DND-41 (cell line): ENCODE measurements at regions not wholly inside any gene's neighbourhood (a gene's known extent, or its start where the extent isn't known, plus 50 kb on each side); places are given as distances from the start of the nearest gene placed in this dataset.

Experiments used
- ATAC-seq: fragments of 200-7000 bp; cut with Tn5 transposase; 3 replicates; pipeline ENCODE4 v1.9.1; 2021; ENCODE audit warnings: low read depth; ENCODE audit not compliant: insufficient read depth
- DNase-seq: peaks from one replicate; pipeline ENCODE4 v3.0.0-alpha.2; 2020
- H2AFZ ChIP-seq: 2 replicates; pipeline ENCODE4 v1.6.0; 2012; ENCODE audit warnings: low read depth, low read length
- H3K27ac ChIP-seq: 2 replicates; pipeline ENCODE4 v1.5.1; 2012; ENCODE audit warnings: low read length, inconsistent platforms
- H3K27me3 ChIP-seq: fragments of 200-600 bp; sonication (generic); 2 replicates; pipeline ENCODE4 v1.6.0; 2012; ENCODE audit warnings: low read length, mild to moderate bottlenecking, inconsistent platforms; ENCODE audit not compliant: insufficient read depth, poor library complexity
- H3K36me3 ChIP-seq: 2 replicates; pipeline ENCODE4 v1.5.1; 2012; ENCODE audit warnings: low read length, inconsistent platforms; ENCODE audit not compliant: insufficient read depth
- H3K4me1 ChIP-seq: 2 replicates; pipeline ENCODE4 v1.5.1; 2012; ENCODE audit warnings: mild to moderate bottlenecking, low read length; ENCODE audit not compliant: insufficient read depth
- H3K4me2 ChIP-seq: 2 replicates; pipeline ENCODE4 v1.6.0; 2012; ENCODE audit warnings: mild to moderate bottlenecking, moderate library complexity, low read length, inconsistent platforms; ENCODE audit not compliant: insufficient read depth
- H3K4me3 ChIP-seq, 2 experiments: fragments of 200-600 bp in 1 of 2; shearing (Covaris generic) in 1 of 2; 2 replicates each; pipeline ENCODE4 v1.5.1; 2012 to 2016; ENCODE audit warnings: inconsistent platforms in 2 of 2, low read length in 2 of 2, mild to moderate bottlenecking in 2 of 2, low read depth in 1 of 2, moderate library complexity in 1 of 2
- H3K79me2 ChIP-seq: 2 replicates; pipeline ENCODE4 v1.6.0; 2012; ENCODE audit warnings: low read length, inconsistent platforms; ENCODE audit not compliant: insufficient read depth
- H3K9ac ChIP-seq: 2 replicates; pipeline ENCODE4 v1.6.0; 2012; ENCODE audit warnings: low read depth, mild to moderate bottlenecking, inconsistent platforms, low read length, moderate library complexity
- H3K9me3 ChIP-seq: 2 replicates; pipeline ENCODE4 v1.5.1; 2012; ENCODE audit warnings: low read length, moderate library complexity, mild to moderate bottlenecking, inconsistent platforms; ENCODE audit not compliant: insufficient read depth, severe bottlenecking
- H4K20me1 ChIP-seq: 2 replicates; pipeline ENCODE4 v1.6.0; 2012; ENCODE audit warnings: low read length; ENCODE audit not compliant: insufficient read depth
- CTCF ChIP-seq: IDR thresholded peaks from 2 replicates; pipeline ENCODE4 v1.5.1; 2012; ENCODE audit warnings: borderline replicate concordance, low read length, moderate library complexity, mild to moderate bottlenecking; ENCODE audit not compliant: poor library complexity, severe bottlenecking; ENCODE audit errors: extremely low read depth
- EZH2 ChIP-seq: IDR thresholded peaks from 3 replicates; pipeline ENCODE4 v1.6.1; 2012; ENCODE audit warnings: borderline replicate concordance, low read depth, mild to moderate bottlenecking, moderate library complexity, low read length, inconsistent platforms; ENCODE audit not compliant: severe bottlenecking

DNA sequence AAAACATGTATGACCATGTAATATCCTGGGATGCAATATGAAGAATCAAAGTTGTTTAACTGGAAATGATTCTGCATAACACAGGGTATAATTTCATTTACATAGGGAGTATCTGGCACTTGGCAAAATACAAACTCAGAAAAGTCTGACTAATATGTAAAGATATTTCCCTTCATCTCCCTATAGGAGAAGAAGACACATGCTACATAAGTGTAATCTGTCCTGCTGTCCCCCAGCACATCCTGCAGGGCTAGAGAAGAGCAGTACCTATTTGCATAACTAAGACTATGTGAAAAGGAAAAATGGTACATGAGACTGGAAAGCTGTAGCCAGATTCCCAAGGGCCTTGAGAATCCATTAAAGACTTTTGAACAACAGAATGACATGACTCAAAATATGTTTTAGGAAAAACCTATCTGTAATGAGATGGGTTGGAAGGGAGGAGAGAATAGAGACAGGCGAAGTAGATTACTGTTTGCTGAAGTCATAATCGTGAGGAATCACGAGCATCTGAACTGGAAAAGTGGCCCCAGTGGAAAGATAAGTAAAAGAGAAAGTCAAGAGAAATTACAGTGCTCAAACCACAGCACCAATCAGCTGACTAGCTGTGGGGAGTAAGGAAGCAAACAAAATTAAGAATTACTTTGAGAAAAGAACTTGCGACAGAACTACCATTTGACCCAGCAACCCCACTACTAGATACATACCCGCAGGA lies 155.1 kb upstream of the HMGA2 start:
- no peak for TF ChIP-seq EZH2
- TF ChIP-seq CTCF, result no peak
- H2AFZ ChIP-seq, result no peak overlapping the region
- no peak overlapping the region for H3K4me2 ChIP-seq
- H3K9me3 ChIP-seq, result no peaks in the 10 kb centered on the region
- no peaks in the 10 kb centered on the region for H4K20me1 ChIP-seq
- no peaks in the 10 kb centered on the region for H3K4me1 ChIP-seq
- DNase-seq (no peak), ATAC-seq (no peak)
- H3K36me3 ChIP-seq, result no peaks in the 10 kb centered on the region
- no peaks in the 10 kb centered on the region for H3K79me2 ChIP-seq
- no peak overlapping the region for H3K9ac ChIP-seq
- H3K4me3 ChIP-seq, result no peak overlapping the region
- H3K27me3 ChIP-seq, result peaks cover 5% of the 10 kb centered on the region
- no peak overlapping the region for H3K27ac ChIP-seq

- no peak for ATAC-seq
- H3K27ac ChIP-seq, result no peak overlapping the region
- no peaks in the 10 kb centered on the region for H3K9me3 ChIP-seq
Observed at GRCh38 chr12:65670775-65671174, 153.5 kb upstream of the HMGA2 start.

GRCh38 chr12:65672441-65672840 lies 151.8 kb upstream of the HMGA2 start:
- H3K4me2 ChIP-seq, result no peak overlapping the region
- no peaks in the 10 kb centered on the region for H3K36me3 ChIP-seq
- no peak for DNase-seq
- H4K20me1 ChIP-seq, result no peaks in the 10 kb centered on the region
- H2AFZ ChIP-seq, result no peak overlapping the region
- H3K79me2 ChIP-seq, result no peaks in the 10 kb centered on the region
- no peak for ATAC-seq
- no peak overlapping the region for H3K27ac ChIP-seq
- no peaks in the 10 kb centered on the region for H3K9me3 ChIP-seq
- no peak overlapping the region for H3K9ac ChIP-seq
- H3K4me1 ChIP-seq, result no peaks in the 10 kb centered on the region
- H3K4me3 ChIP-seq, result no peak overlapping the region
- H3K27me3 ChIP-seq, result peaks cover 5% of the 10 kb centered on the region
- TF ChIP-seq EZH2, result no peak
- no peak for TF ChIP-seq CTCF

More at GRCh38 chr12:65670775-65671174, 153.5 kb upstream of the HMGA2 start:
- H3K9ac ChIP-seq, result no peak overlapping the region
- H3K79me2 ChIP-seq, result no peaks in the 10 kb centered on the region
- DNase-seq, result no peak
- H3K4me2 ChIP-seq, result no peak overlapping the region
- H3K36me3 ChIP-seq, result no peaks in the 10 kb centered on the region
- H3K4me3 ChIP-seq, result no peak overlapping the region
- H3K4me1 ChIP-seq, result no peaks in the 10 kb centered on the region
- peaks cover 5% of the 10 kb centered on the region for H3K27me3 ChIP-seq
- no peaks in the 10 kb centered on the region for H4K20me1 ChIP-seq
- H2AFZ ChIP-seq, result no peak overlapping the region
- TF ChIP-seq CTCF, result no peak
- TF ChIP-seq EZH2, result no peak
